ENCODE measurements at regions not wholly inside any gene's neighbourhood (a gene's known extent, or its start where the extent isn't known, plus 50 kb on each side); places are given as distances from the start of the nearest gene placed in this dataset.
"Not testable (repeated sequence)": the region's sequence is repeated elsewhere in the genome, so short reads cannot be mapped to it uniquely, and the experiment has no call there.

DNA sequence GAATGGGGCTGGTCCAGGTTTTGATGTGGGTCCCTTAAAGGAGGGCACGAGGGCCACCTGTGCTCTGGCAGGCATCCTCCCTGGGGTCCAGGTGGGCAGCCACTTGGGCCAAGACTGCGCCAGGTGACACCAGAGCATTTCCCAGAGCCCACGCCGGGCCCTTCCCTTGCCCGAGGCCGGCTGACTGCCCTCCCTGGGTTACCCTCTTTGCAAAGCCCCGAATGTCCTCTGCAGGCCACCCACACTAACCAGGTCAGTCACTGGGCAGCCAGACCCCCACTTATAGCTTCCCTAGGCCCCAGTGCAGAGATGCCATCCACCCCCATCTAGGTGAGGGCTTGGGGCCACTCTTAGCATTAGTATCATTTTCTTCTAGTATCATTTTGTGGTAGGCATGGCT is 433.8 kb upstream of the ZNF722 start:
- H3F3A ChIP-seq (ENCODE audit: insufficient read depth, low read depth); H3K27me3 ChIP-seq (ENCODE audit: insufficient read depth, low read depth); H2AFZ ChIP-seq; intact Hi-C loops (cut with micrococcal nuclease; ENCODE audit: unreplicated experiment); H3K4me3 ChIP-seq; H4K20me1 ChIP-seq (ENCODE audit: insufficient read depth); BruUV-seq (replicated peaks); H3K9me2 ChIP-seq (ENCODE audit: insufficient read depth); POLR2A ChIA-PET (ENCODE audit: unreplicated experiment); H3K36me3 ChIP-seq (ENCODE audit: low read depth); DNase-seq; H3K27ac ChIP-seq; CTCF ChIA-PET; H3K9me3 ChIP-seq (ENCODE audit: insufficient read depth, low read depth); H3K4me2 ChIP-seq; H3K79me2 ChIP-seq (ENCODE audit: low read depth); H3K4me1 ChIP-seq (replicated peaks; ENCODE audit: insufficient read depth): not testable (repeated sequence)

DNA sequence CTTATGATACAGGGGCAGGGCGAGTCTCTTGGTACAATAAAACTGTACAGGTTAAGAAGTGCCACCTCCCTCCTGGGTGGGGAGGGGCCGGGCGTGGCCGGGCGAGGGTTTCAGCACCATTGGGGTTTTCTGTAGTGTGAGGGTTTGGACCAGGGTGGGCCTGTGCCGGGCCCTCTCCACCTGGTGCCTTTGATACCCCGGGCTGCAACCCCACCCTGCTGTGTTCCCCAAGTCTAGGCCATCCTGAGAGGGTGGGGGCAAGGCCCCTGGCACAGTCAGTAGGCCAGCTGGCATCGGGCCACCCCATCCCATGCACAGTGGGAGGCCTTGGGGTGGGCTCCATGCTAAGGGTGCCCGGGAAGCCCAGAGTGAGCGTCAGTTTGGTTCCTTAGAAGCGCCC is 431.8 kb upstream of the ZNF722 start:
- H3K4me2 ChIP-seq; H3K36me3 ChIP-seq (ENCODE audit: low read depth); H3K9me3 ChIP-seq (ENCODE audit: insufficient read depth, low read depth); H3F3A ChIP-seq (ENCODE audit: insufficient read depth, low read depth); H3K9me2 ChIP-seq (ENCODE audit: insufficient read depth); H4K20me1 ChIP-seq (ENCODE audit: insufficient read depth); BruUV-seq (replicated peaks); DNase-seq; H3K27me3 ChIP-seq (ENCODE audit: insufficient read depth, low read depth); intact Hi-C loops (cut with micrococcal nuclease; ENCODE audit: unreplicated experiment); H2AFZ ChIP-seq; H3K79me2 ChIP-seq (ENCODE audit: low read depth); H3K27ac ChIP-seq; H3K4me3 ChIP-seq; H3K4me1 ChIP-seq (replicated peaks; ENCODE audit: insufficient read depth); CTCF ChIA-PET; POLR2A ChIA-PET (ENCODE audit: unreplicated experiment): not testable (repeated sequence)

DNA sequence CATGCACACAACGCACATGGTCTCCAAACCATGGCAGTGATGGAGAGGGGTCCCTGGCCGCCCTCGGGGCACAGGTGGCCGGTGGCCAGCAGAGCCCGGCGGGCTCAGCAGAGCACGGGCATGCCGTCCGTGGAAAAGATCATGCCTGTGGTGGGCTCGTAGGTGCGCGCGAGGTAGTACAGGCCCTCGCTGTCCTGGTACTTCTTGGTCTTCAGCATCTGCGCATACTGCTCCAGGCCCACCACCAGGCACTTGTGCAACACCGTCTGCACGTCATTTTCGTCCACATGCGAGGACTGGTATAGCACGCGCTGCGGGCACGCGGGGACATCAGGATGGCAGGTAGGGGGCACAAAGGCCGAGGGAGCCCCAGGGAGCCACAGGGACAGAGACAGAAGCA is 431.0 kb upstream of the ZNF722 start:
- H3K27me3 ChIP-seq (ENCODE audit: insufficient read depth, low read depth); CTCF ChIA-PET: not testable (repeated sequence)

DNA sequence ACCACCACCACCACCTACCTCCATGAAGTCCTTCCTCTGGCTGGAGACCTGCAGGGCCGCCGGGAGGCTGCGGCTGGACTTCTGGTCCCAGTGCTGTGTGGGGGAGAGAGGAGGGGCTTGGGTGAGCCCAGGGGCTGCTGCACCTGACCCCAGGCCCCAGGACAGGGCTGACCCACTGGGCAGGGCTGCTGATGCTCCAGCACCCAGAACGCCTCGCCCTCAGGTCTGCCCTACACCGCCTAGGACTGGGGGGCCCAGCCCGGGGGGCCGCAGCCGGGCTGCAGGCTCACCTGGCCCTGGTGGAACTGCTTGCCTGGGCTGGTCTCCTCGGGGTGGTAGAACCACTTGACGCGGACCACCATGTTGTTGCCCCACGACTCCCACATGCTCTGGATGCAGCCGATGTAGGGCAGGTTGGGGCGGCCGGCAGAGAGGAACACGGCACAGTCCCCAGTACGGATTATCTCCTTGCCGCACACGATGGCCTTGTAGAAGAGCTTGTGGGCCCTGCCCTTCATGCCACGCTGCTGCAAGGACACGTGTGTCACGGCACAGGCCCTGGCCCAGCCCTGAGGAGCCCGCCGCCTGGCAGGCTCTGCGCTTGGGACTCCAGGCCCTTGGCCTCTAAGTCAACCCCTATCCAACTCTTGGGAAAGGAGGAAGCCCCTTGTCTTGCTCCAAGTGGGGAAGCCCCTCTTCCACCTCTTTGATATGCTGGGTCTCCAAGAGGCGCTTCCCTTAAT is 429.9 kb upstream of the ZNF722 start:
- DNase-seq; H3K9me2 ChIP-seq (ENCODE audit: insufficient read depth); H3F3A ChIP-seq (ENCODE audit: insufficient read depth, low read depth); H3K9me3 ChIP-seq (ENCODE audit: insufficient read depth, low read depth); H3K36me3 ChIP-seq (ENCODE audit: low read depth); POLR2A ChIA-PET (ENCODE audit: unreplicated experiment); intact Hi-C loops (cut with micrococcal nuclease; ENCODE audit: unreplicated experiment); H2AFZ ChIP-seq; H3K27me3 ChIP-seq (ENCODE audit: insufficient read depth, low read depth); H3K4me1 ChIP-seq (replicated peaks; ENCODE audit: insufficient read depth); BruUV-seq (replicated peaks); H3K27ac ChIP-seq; H3K4me3 ChIP-seq; H3K4me2 ChIP-seq; H3K79me2 ChIP-seq (ENCODE audit: low read depth); H4K20me1 ChIP-seq (ENCODE audit: insufficient read depth); CTCF ChIA-PET: not testable (repeated sequence)

More for the DNA sequence above, 431.0 kb upstream of the ZNF722 start:
- H3K9me3 ChIP-seq (ENCODE audit: insufficient read depth, low read depth); H4K20me1 ChIP-seq (ENCODE audit: insufficient read depth); BruUV-seq (replicated peaks); H3F3A ChIP-seq (ENCODE audit: insufficient read depth, low read depth); H2AFZ ChIP-seq; H3K79me2 ChIP-seq (ENCODE audit: low read depth); H3K4me3 ChIP-seq; H3K27ac ChIP-seq; H3K4me2 ChIP-seq; H3K9me2 ChIP-seq (ENCODE audit: insufficient read depth); DNase-seq; POLR2A ChIA-PET (ENCODE audit: unreplicated experiment); H3K36me3 ChIP-seq (ENCODE audit: low read depth); intact Hi-C loops (cut with micrococcal nuclease; ENCODE audit: unreplicated experiment); H3K4me1 ChIP-seq (replicated peaks; ENCODE audit: insufficient read depth): not testable (repeated sequence)

DNA sequence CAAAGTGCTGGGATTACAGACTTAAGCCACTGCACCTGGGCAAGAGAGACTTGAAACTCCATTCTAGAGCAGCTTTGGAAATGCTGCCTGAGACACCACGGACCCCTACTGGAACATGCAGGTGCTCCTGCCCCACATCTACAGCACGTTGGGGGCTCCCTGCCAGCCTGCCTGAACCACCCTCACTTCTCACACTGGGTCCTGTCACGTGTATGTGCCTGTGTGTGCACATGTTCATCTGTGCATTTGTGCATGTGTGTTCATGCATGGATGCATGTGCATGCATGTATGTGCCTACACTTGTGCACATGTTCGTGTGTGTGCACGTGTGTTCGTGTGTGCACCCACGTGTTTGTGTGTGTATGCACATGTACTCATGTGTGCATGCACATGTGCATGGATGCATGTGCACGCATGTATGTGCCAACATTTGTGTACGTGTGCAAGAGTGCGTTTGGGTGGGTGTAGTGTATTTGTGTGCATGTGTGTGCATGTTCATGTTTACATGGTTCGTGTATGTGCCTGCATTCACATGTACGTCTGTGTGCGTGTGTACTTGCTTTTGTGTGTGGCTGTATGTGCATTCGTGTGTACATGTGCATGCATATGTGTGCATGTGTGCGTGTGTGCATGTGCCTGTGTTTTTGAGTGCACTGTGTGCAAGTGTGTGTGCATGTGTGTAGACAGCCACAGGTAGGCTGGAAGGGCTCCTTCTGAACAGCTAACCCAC is 428.1 kb upstream of the ZNF722 start:
- H3K4me2 ChIP-seq; H3K9me3 ChIP-seq (ENCODE audit: insufficient read depth, low read depth); H3K36me3 ChIP-seq (ENCODE audit: low read depth); H2AFZ ChIP-seq; CTCF ChIA-PET; intact Hi-C loops (cut with micrococcal nuclease; ENCODE audit: unreplicated experiment); H3K27ac ChIP-seq; BruUV-seq (replicated peaks); H3K4me1 ChIP-seq (replicated peaks; ENCODE audit: insufficient read depth); H3K27me3 ChIP-seq (ENCODE audit: insufficient read depth, low read depth); H3K9me2 ChIP-seq (ENCODE audit: insufficient read depth); H3K79me2 ChIP-seq (ENCODE audit: low read depth); H3K4me3 ChIP-seq; H3F3A ChIP-seq (ENCODE audit: insufficient read depth, low read depth); H4K20me1 ChIP-seq (ENCODE audit: insufficient read depth); POLR2A ChIA-PET (ENCODE audit: unreplicated experiment); DNase-seq: not testable (repeated sequence)

DNA sequence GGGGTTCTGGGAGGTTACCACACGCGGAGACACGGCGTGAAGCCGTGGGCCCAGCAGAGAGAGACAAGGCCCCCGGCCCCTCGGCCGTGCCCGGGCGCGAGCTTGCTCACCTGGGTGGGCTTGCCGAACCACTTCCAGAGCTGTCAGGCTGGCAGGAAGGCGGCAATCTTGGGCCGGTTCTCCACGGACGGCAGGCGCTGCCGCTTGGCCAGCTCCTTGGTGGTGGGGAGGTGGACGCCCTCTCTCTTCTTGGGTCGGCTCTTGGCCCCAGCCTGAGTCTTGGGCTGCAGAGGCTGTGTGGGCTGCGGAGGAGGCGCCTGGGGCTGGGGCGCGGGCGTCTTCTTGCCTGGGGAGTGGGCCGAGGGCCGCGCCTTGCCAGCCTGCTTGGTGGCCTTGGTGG is 426.5 kb upstream of the ZNF722 start:
- H3K4me2 ChIP-seq; H3K9me3 ChIP-seq (ENCODE audit: insufficient read depth, low read depth); POLR2A ChIA-PET (ENCODE audit: unreplicated experiment); CTCF ChIA-PET; DNase-seq; BruUV-seq (replicated peaks); H3K4me1 ChIP-seq (replicated peaks; ENCODE audit: insufficient read depth); intact Hi-C loops (cut with micrococcal nuclease; ENCODE audit: unreplicated experiment); H3K27ac ChIP-seq; H2AFZ ChIP-seq; H3K36me3 ChIP-seq (ENCODE audit: low read depth); H3F3A ChIP-seq (ENCODE audit: insufficient read depth, low read depth); H3K79me2 ChIP-seq (ENCODE audit: low read depth); H3K4me3 ChIP-seq; H4K20me1 ChIP-seq (ENCODE audit: insufficient read depth); H3K9me2 ChIP-seq (ENCODE audit: insufficient read depth); H3K27me3 ChIP-seq (ENCODE audit: insufficient read depth, low read depth): not testable (repeated sequence)

DNA sequence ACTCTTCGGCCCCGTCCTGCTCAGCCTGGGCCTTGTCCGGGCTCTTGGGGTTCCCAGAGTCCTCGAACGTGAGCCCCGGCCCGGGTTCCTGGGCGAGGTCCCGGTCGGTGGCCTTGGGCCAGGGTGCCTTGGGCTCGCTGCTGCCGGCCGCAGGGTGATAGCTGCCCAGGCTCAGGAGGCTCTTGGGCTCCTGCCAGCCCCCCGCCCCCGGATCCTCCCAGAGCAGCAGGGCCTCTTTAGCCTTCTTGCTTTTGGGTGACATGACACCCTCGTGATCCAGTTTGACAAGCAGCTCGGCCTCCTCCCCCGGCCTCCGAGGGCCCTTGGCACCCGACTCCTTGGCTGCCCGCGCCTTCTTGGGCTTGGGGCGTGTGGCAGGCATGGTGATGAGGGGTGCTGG is 425.7 kb upstream of the ZNF722 start:
- H3K36me3 ChIP-seq (ENCODE audit: low read depth); H3K9me3 ChIP-seq (ENCODE audit: insufficient read depth, low read depth); H3F3A ChIP-seq (ENCODE audit: insufficient read depth, low read depth); H3K27me3 ChIP-seq (ENCODE audit: insufficient read depth, low read depth); H3K4me3 ChIP-seq; CTCF ChIA-PET; H3K4me1 ChIP-seq (replicated peaks; ENCODE audit: insufficient read depth); H3K9me2 ChIP-seq (ENCODE audit: insufficient read depth); BruUV-seq (replicated peaks); H3K27ac ChIP-seq; H2AFZ ChIP-seq; DNase-seq; H4K20me1 ChIP-seq (ENCODE audit: insufficient read depth); H3K4me2 ChIP-seq; intact Hi-C loops (cut with micrococcal nuclease; ENCODE audit: unreplicated experiment); H3K79me2 ChIP-seq (ENCODE audit: low read depth); POLR2A ChIA-PET (ENCODE audit: unreplicated experiment): not testable (repeated sequence)
